GM12878 (cell line): ENCODE measurements at regions not wholly inside any gene's neighbourhood (a gene's known extent, or its start where the extent isn't known, plus 50 kb on each side); places are given as distances from the start of the nearest gene placed in this dataset.

ENCODE experiments used
- MAX ChIP-seq: IDR thresholded peaks from 2 replicates; pipeline ENCODE4 v1.6.1; 2012; ENCODE audit warnings: low read depth, low read length, improper control_type of control experiment
- TF ChIP-seq, protein P1 (sequence below), 3 experiments: IDR thresholded peaks in 2 of 3; conservative IDR thresholded peaks in 1 of 3; 2 replicates each; pipeline ENCODE4 v1.5.1; 2011; ENCODE audit warnings: low read depth in 3 of 3, low read length in 3 of 3, mild to moderate bottlenecking in 3 of 3, control low read depth in 2 of 3, moderate library complexity in 2 of 3, inconsistent platforms in 1 of 3, mixed read lengths in 1 of 3; ENCODE audit not compliant: control insufficient read depth in 2 of 3, insufficient read depth in 1 of 3; ENCODE audit errors: extremely low read depth in 1 of 3
- TF ChIP-seq, protein P2 (sequence below): fragments of 450-650 bp; formaldehyde crosslinking; IDR thresholded peaks from 2 replicates; pipeline ENCODE4 v1.5.0; 2022; ENCODE audit warnings: mild to moderate bottlenecking, missing genetic modification characterization

DNA sequence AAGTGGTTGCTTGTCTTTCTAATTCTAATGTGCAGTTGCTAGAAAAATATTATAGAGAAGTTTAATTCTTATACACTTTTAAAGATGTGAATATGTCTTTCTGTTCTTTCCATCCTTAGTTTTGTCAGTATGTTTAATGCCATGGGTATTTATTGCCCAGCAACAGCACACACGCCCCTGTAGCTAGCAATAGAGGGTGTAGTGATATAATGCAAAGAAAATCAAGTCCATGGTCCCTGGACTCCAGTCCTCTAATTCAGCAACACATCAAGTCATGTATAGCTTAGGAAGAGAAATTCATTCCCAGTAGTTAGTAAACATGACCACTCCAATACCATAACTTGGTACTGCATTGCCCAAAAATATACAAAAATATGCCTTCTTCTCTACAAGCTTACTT, 292.4 kb upstream of the NR2F2 start:
- TF ChIP-seq, protein P1, sequence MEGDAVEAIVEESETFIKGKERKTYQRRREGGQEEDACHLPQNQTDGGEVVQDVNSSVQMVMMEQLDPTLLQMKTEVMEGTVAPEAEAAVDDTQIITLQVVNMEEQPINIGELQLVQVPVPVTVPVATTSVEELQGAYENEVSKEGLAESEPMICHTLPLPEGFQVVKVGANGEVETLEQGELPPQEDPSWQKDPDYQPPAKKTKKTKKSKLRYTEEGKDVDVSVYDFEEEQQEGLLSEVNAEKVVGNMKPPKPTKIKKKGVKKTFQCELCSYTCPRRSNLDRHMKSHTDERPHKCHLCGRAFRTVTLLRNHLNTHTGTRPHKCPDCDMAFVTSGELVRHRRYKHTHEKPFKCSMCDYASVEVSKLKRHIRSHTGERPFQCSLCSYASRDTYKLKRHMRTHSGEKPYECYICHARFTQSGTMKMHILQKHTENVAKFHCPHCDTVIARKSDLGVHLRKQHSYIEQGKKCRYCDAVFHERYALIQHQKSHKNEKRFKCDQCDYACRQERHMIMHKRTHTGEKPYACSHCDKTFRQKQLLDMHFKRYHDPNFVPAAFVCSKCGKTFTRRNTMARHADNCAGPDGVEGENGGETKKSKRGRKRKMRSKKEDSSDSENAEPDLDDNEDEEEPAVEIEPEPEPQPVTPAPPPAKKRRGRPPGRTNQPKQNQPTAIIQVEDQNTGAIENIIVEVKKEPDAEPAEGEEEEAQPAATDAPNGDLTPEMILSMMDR (IDR thresholded peaks at IDR 0.05 in 2 of 3, conservative IDR thresholded peaks at IDR 0.05 in 1 of 3; ENCODE audit: control insufficient read depth in 2 of 3, extremely low read depth in 1 of 3, insufficient read depth in 1 of 3, low read depth in 3 of 3, low read length in 3 of 3): no peak
- TF ChIP-seq MAX: no peak
- TF ChIP-seq, protein P2, sequence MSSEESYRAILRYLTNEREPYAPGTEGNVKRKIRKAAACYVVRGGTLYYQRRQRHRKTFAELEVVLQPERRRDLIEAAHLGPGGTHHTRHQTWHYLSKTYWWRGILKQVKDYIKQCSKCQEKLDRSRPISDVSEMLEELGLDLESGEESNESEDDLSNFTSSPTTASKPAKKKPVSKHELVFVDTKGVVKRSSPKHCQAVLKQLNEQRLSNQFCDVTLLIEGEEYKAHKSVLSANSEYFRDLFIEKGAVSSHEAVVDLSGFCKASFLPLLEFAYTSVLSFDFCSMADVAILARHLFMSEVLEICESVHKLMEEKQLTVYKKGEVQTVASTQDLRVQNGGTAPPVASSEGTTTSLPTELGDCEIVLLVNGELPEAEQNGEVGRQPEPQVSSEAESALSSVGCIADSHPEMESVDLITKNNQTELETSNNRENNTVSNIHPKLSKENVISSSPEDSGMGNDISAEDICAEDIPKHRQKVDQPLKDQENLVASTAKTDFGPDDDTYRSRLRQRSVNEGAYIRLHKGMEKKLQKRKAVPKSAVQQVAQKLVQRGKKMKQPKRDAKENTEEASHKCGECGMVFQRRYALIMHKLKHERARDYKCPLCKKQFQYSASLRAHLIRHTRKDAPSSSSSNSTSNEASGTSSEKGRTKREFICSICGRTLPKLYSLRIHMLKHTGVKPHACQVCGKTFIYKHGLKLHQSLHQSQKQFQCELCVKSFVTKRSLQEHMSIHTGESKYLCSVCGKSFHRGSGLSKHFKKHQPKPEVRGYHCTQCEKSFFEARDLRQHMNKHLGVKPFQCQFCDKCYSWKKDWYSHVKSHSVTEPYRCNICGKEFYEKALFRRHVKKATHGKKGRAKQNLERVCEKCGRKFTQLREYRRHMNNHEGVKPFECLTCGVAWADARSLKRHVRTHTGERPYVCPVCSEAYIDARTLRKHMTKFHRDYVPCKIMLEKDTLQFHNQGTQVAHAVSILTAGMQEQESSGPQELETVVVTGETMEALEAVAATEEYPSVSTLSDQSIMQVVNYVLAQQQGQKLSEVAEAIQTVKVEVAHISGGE: no peak
